HG03159 (cell line): ENCODE measurements at regions not wholly inside any gene's neighbourhood (a gene's known extent, or its start where the extent isn't known, plus 50 kb on each side); places are given as distances from the start of the nearest gene placed in this dataset.

ENCODE experiments used
- ATAC-seq: cut with Tn5 transposase; IDR thresholded peaks from one replicate; pipeline ENCODE4 v1.9.1; 2021; ENCODE audit warnings: mild to moderate bottlenecking, moderate library complexity; ENCODE audit not compliant: unreplicated experiment

DNA sequence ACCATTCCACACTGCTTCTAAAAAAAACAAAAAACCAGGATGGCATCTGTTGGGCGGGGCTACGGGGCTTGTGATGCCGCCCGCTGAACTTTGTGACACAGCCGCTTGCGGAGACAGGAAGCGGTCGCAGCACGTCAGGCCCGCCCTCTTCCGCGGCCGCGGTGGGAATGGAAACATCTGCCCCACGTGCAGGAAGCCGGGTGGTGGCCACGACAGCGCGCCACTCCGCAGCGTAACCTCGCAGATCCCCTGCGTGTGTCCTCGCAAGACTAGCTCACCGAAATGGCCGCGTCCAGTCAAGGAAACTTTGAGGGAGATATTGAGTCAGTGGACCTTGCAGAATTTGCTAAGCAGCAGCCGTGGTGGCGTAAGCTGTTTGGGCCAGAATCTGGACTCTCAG lies 168.5 kb downstream of the SUCLG1 start:
- no peak for ATAC-seq

DNA sequence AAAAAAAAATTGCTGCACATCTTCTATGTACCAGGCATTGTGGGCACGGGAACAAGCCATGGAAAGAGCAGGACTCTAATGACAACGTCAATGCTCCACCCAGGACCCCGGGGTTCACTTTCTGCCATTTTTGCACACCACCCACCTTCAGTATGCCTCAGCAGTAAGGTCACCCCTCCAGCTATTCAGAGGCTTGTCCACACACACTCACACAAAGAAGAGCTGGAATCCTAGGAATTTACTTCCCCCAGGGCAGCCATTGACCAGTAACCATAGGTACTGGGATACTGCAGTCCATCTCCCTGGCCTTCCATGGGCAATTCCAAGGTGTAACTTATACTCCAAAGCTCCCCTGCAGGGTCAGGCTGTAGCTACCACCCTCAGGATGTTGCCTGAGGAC lies 170.8 kb downstream of the SUCLG1 start:
- no peak for ATAC-seq

DNA sequence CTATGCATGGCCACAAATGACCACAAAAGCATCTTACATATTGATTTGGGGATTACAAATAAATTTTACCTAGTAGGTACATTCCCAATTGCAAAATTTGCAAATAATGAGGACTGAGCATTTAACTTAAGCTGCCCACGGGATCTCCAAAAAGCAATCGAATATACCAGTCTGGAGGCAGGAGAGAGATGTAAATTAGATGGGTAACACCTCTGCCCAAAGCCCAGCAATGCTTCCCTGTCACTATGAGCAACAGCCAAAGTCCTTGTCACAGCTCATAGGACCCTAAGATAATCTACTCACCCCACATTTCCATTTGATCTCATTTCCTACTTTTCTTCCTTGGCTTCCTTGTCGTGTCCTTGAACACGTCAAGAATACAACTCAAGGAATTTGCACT lies 172.2 kb downstream of the SUCLG1 start:
- ATAC-seq, result no peak

DNA sequence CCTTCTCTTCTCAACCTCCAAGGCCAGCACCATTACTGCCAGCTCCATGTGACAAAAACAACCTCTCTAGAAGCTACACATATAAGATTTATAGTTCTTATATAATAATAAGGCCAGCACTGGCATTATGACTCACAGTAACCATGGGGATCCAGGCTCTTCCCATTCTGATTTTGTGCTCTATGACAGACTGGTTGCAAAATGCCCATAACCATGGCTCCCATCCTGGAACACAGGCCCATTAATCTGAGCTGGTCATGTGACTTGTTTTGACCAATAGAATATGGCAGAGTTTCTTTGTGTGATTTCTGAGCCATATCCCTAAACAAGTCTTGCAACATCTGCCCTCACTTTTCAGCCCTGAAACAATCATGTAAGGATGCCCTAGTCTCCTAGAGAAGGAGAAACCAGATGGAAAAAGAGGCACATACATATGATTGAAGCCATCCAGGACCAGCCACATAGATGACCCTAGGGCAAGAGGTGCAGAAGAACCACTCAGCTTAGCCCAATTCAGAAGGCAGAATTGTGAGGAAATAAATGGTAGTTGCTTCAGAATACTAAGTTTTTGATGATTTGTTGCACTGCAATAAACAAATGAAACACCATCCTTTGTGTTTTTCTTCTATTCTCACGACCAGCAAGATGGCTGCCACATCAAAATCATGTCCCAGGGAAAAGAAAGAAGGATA lies 173.9 kb downstream of the SUCLG1 start:
- ATAC-seq, result no peak

DNA sequence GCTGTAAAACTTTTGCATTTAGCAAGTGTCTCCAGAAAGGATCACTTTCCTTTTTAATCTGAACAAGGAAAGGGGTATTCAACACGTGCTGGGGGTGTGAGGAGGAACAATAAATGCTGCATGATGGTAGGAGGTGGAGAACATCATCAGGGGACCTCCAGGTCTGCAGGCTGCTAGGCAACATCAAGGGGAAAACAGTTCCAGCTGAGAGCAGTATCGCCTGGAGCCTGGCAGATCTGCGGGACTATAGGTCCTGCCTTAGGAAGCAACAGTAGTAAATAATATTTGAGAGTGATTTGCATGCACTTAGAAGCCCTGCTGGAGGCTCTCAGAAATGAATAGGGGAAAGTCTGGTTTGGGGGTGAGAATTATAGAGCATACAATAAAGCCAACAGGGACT lies 175.6 kb downstream of the SUCLG1 start:
- no peak for ATAC-seq

DNA sequence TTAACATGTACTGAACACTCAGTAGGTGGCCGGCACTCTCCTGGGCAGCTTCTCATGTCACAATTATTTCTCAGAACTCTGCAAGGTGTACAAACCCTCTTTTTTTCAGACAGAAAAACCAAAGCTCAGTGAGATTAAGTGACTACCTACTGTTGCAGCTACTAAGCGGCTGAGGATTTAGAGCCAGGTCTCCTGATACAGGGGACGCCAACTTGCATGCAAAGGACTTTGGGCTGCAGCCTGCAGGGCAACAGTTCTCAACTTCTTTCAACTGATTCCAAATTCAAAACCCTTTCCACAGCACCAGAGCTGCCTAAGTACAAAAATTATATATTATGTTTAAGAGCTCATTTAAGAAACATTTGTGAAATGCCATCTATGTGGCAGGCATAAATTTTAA lies 177.6 kb downstream of the SUCLG1 start:
- ATAC-seq, result no peak

DNA sequence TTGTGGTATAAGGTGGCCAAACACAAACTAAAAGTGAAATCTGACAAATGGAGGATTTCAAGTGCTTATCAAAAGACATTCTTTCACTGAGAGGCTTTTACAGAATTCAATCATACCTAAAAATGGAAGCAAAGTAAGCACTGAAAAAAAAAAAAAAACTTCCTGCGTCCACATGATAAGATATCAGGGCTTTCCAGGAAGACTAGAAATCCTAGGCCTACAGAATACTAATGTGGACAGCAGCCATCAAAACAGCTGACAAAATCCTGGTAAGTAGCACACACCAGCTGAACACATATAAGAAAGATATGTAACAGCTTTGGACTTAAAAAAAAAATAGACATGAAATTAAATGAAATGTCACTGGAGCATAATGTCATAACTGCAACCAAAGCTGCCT lies 178.2 kb downstream of the SUCLG1 start:
- ATAC-seq, result no peak

DNA sequence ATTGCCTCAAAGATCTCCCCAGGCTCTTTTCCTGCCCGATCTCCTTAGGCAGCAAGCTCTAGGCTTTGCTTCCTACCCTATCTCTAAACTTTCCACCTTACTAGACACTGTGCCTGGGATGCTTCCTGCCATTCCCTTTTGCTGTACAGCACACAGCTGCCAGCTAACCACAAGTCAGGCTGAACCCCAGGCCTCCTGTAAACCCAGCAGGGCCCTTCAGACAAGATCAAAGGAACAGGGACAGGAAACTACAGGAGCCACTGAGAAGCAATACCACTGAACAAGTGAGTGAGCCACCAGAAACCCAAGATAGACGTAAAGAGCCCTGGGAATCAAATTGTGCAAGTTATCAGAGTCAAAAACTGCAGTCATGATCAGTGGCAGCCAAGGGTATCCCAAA lies 180.7 kb downstream of the SUCLG1 start:
- no peak for ATAC-seq

DNA sequence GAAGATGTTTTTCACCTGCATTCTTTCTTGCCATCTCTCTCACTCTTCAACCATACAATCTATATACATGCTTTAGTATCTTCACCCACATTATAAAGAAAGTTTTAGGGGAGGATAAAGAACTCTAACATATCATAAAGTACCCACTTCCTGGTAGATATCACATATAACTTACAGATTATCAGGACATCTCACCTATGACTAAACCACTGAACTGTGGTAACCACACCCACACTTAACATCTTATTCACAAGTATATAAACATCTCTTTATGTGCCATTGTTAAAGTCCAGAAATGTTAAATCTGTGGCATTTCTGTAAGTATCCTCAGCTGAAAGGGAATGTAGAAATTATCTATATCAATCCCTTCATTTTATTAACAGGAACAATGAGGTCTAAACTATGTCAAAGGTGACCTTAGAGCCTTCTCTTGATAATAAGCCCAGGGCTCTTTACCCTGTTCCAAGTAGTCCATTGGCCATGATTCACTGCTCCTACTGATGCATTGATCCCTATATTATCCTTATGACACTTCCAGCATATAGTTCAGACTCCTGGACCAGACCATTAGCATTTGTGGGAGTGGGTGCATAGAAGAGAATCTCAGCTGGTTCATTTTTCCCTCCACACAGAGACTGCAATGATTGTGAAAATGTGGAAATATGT lies 182.4 kb downstream of the SUCLG1 start:
- no peak for ATAC-seq

DNA sequence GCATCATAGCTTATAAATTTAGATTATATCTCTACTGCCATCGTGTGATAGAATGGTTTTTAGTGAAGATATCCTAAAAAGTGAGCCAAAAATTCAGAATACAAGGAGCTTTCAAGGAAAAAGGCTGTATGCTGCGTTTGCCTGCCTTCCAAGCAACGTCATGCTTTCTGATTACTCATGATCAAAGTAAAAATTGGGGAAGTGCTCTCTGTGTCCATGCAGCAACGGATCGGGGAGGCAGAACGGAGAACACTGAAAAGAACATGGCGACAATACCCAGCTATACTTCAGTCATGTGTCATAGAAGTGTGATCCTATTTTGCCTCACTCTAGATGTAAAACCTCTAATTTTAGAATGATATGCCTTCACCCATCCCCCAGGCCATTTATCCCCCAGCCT lies 185.7 kb downstream of the SUCLG1 start:
- no peak for ATAC-seq

DNA sequence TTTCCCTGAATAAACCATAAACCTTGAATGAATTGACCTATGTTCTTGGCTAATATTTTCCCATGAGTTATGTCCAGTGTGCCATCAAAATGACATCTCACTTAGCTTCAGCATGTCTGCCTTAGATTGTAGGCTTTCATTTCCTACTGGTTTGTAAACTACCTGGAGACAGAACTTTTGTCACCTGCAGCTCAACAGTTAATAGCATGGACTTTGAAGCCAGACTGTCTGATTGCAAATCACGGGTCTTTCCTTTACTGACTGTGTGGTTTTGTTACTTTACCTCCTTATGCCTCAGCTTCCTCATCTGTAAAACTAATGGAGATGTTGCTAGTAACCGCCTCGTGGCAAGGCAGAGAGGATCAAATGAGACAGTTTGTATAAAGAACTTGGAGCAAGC lies 187.1 kb downstream of the SUCLG1 start:
- no peak for ATAC-seq

DNA sequence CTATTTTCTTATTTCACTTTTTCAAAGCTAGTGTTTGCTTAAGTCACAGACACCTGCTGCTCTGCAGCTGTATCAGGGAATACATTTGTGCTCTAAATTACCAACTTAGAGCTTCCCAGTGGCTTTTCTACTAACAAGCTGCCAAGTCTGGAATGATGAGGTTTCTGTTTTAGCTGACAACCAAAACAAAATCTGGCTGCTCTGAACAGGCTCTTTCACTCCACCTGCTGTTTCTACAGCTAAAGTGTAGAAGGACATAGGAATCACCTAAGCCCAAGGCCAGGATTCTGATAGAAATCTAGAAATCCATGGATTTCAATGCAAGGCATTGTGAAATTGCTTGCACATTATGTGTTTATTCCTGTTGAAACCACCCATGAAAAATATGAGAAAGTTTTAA lies 201.2 kb downstream of the SUCLG1 start:
- ATAC-seq, result no peak

DNA sequence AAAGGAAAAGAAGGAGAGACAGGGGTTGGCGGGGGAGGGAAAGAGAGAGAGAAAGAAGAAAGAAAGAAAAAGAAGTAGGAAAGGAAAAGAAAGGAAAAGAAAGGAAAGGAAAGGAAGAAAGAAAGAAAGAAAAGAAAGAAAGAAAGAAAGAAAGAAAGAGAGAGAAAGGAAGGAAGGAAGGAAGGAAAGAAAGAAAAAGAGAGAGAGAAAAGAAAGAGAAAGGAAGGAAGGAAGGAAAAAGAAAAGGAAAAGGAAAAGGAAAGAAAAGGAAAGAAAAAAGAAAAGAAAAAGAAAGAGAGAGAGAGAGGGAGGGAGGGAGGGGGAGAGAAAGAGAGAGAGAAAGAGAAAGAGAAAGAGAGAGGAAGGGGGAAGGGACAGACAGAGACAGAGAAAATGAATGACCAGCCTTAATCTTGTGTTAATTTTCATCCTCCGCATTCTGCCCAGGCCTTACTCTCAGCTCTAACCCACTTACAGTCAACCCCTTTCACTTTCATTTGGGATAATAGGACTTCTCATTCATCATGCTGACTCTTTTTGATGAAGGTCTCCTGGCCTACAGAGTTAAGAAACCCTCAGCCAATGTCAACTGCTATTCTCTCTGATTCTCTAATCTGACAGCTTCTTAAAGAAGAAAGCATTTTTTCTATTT lies 207.3 kb downstream of the SUCLG1 start:
- no peak for ATAC-seq

DNA sequence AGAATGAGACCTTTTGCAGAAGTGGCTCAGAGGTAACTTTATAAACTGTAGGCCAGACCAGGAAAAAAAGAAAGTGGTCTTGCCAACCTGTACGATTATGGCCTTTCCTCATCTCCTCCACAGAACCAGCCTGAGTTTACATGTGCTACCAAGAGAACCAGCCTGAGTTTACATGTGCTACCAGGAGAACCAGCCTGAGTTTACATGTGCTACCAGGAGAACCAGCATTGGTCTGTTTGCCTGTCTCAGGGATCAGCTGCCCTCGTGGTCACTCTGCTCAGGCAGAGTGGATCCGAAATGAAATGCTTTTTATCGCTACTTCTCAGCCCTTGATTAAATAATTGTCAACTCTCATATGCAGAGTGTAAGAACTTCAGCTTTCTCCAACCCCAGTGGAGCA lies 209.9 kb downstream of the SUCLG1 start:
- ATAC-seq, result no peak

DNA sequence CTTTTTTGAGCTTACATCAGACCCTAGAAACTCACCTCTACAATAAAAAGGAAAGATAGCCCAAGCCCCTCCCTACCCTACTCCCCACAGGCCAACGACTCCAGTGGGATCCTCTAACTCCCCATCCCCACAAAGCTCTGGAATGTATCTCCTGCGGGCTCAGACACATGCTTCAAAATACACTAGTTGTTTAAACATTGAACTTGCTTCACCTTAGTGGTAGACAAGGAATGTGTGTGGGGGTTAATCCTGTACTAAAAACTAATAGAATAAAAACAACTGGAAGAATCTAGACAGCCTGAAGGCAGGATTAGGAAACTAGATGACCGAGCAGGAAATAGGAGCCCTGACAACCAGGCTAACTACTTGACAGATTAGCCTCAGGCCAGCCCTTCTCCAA lies 211.5 kb downstream of the SUCLG1 start:
- ATAC-seq, result no peak

DNA sequence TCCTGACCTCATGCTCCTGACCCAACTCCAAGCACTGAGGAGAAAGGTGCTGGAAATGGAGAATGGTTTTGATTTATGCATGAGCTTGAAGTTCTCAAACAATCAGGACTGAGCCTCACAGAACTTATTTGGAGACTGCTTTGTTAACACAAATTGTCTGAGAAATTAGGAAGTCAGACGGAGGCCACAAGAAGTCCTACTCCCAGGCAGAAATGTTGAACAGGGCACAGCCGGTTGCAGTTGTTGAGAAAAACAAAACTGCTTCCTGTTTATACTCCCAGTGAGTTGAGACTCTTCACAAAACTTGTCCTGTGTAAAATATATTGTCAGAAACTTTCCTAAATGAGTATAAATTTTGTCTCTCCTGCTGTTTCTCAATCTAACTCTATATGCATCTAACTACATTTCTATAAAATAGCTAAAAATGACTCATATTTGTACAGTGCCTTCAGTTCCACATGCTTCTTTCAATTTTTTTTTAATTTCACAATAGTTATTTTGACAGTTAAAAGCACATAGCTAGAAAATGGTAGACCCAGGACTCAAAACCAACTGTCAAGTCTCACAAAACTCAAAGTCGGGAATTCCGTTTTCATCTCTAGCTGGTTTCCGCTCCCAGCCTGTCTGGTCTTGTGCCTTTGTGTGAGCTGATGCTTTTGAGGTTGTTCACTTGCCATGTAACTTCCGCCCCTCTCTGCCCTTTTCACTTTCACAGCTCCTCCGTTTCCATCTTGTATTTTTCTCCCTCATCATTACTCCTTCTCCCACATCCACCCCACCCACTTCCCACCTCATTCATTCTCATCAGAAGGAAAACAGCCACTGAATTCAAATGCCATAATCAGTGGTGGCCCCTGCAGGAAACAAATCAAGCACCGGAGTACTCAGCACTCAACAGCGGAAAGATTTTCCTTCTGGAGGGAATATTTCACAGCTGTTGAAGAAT lies 215.0 kb downstream of the SUCLG1 start:
- no peak for ATAC-seq

DNA sequence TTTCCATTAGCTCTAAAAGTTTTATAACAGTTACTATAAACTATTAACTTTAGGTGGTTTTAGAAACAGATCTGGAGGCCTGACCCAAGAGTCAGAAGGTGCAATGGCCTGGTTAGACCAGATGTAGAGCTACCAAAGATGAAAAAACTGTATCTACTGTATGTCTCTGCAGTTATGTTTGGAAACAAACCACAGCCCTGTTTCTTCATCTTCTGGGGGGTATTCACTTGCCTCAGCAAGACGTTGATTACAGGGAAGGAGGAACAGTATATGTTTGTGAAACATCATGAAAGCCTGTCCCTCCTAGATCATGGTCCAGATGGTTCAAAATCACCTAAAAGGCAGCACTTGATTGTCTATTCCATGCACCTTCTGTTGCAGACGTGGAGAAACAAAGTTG lies 220.2 kb downstream of the SUCLG1 start:
- no peak for ATAC-seq

DNA sequence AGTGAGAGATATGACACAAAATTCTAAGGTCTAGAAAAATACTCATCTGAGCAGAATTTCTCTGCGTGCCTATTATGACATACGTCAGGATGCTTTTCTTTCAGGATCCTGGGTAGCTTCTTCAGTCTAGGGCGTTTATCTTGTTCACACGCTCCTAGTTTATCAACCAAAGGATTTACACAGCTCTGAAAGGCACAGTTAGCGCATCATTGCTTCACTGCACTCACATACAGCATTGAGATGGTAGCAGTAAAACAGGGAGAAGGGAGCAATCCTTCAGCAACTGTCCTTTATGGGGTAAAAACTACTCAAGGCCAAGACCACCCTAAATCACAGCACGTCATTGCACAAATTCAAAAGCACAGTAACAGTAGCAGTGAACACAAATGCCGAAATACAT lies 222.8 kb downstream of the SUCLG1 start:
- ATAC-seq, result no peak

DNA sequence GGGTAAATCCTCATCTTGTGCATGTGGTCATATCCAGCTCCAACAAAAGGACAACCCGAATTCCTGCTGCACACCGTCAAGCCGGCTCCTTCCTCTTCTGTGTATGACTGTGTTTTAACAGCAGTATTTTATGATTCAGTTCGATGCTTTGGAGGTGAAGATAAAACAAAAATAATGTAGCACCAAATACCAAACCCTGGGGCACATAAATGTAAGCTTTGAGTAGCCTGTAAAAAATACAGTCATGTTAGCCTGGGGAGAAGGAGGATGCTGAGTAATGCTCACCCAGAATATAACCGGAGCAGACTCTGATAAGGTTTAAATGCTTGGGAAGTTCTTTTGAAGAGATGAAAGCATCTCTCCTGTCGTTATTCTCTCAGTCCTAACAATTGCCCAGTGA lies 225.0 kb downstream of the SUCLG1 start:
- no peak for ATAC-seq

DNA sequence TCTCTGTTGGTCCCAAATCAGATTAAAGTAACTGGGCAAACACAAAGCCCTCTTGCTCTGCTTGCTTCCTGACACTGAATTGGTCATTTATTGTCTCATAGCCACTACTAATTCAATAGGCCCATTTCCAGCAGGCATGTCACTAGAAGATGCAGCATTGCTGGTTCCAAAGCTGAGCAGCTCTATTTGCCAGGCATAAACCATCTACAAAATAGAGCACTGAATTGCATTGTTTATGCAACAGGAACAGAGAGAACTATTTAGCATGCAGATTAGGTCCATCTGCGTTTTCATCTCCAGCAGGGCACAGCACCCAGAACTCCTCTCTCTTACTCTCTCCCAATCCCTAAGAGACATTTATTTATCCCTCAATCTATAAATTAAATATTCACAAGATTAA lies 227.6 kb downstream of the SUCLG1 start:
- ATAC-seq, result no peak

DNA sequence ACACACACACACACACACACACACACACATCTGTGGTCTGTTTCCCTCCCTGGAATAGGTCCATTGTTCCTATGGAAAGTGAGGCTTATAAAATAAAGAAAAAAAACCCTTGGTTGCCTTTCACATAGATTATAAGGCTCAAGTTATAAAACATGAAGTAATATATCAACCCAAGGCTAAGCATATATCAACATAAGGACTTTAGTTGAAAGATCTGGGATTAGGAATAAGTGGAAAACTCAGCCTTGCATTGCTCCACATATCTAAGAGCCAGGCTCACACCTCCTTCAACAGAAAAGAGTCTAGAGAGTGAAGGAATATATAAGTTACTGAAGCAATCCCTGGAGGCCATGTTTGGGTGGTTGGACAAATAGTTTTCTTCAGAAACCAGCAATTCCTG lies 235.0 kb downstream of the SUCLG1 start:
- no peak for ATAC-seq
